HK-2 (cell line): ENCODE measurements at regions not wholly inside any gene's neighbourhood (a gene's known extent, or its start where the extent isn't known, plus 50 kb on each side); places are given as distances from the start of the nearest gene placed in this dataset.
A peak's percentile ranks its signal among the peaks of the same experiment; 100 is the strongest.

Source experiments
- DNase-seq: peaks from one replicate; pipeline ENCODE4 v3.0.0-alpha.2; 2018; ENCODE audit not compliant: unreplicated experiment

DNA sequence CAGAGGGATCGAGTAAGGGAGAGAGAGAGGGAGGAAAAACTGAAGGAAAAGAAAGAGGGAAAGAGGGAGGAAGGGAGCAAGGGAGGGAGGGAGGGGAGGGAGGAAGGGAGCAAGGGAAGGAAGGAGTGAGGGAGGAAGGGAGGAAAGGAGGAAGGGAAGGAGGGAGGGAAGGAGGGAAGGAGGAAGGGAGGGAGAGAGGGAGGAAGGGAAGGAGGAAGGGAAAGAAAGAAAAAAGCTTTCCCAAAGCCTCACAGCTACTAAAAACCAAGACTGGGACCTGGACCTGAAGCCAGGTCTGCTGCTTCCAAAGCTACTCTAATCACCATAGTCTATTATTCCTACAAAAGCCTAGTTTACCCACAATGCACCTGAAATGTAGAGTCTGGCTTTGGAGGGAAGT lies 259.8 kb upstream of the WWC1 start:
- DNase-seq, result no peak

DNA sequence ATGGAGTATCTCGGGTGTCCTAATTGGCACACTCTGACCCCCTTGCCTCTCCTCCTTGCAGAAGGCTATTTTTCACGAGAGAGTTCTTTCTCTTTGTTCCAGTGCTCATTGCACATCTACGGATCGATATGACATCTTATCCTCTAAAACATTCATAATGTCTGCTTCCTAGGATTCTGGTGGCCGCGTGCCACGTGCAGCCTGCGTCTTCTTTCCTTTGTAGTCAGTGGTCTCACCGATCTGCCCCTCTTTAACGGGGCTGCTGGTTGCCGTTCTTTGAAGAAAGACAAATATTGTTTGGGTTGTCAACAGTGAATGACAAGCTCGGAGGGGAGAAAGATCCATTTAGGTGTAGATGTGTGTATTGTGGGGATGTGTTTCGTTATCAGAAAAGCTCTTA lies 252.4 kb upstream of the WWC1 start:
- no peak for DNase-seq

DNA sequence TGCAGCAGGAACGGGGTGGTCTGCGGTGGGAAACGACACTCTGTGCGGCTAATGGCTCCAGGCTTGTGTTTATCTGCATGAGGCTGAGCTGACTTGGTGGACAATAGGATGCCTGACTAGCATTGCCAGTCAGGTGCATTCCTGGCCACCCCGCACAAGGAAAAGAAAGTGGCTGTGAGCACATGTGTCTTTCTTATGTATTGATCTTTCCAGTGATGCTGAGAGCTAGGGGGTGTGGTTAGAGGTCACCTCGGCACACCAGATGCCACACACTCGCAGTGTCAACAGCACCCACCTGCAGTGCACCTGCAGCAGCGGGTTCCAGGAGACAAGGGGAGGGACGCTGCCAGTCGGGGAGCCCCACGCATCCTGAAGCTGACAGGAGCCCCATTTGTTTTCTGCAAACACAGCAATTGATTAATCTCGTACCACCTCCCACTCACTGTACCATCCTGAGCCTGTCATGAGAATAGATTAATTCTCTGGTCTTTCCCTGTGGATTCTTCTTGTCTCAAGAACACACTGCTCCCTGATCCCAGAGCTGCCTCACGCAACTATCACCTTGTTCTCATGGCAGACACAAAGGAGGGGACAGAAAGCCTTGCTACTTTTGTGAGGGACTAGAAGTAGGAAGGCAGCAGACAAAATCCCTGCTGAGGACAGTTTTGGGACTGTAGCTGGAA lies 251.7 kb upstream of the WWC1 start:
- no peak for DNase-seq

DNA sequence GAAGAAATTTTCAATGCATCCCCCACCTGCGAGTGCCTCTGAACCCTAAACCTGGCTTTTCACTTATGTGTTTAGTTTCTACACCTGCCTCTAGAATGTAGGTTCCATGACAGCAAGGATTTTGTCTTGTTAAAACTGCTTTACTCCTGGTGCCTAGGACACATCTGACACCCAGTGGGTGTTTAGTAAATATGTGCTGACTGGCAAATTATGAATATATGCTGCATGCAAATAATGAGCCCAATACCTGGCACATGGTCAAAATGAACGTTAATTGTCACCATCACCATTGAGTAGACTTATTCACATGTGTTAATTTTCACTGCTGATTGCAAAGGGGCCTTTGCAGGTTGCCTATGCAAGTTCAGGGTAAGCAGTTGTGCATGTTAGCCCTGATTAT lies 249.9 kb upstream of the WWC1 start:
- no peak for DNase-seq

DNA sequence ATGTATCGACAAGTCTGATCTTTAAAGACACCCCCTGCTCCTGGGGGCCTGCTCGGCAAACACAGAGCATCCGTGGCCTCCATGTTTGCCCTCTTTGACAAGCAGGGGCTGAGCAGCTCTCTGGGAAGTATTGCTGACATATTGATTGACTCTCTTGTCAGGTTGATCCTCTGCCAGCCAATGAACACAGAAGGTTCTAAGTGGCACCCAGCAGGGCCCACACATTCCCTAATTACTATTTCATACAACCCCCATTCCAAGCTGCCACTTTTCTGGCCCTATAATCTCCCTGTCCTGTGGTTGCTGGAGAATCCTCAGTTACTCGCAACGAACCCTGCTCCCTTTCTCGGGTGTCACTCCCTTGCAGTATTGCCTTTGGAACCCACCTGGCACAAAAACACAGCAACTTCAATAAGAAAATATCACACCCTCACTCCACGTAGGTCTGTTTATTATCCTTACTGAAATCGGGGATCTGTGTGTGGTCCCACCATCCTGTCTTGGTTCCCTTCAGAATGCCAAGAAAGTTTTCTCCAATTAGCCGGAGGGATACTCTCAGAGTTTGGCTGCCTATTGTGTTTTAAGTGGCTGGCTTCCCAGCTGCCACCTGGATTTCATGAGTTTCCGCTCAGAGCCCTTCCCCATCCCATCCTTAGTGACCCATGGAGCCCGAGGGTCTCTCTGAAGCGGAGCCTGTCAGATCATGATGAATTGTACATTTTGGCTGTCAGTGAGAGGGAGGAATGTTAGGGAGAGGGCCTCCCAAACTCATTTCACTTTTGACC lies 249.0 kb upstream of the WWC1 start:
- DNase-seq, result no peak

DNA sequence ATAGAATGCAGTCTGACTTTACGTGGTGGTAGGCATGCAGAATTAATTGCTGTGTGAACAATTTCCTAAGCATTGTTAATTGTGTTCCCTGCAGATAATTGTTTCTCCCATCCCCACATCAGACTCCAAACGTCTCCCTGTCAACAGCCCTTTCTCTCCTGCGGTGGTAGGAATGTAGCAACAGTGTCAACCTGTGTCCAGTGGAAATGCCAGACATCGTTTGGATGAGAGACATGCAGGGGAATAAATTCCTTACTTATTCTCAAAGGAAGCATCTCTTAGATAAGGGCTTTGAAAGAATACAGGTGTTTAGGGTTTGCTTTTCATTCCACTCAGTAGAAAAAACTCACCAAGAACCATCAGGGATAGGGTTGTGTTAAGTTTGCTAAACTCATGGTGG lies 245.3 kb upstream of the WWC1 start:
- DNase-seq, result no peak

DNA sequence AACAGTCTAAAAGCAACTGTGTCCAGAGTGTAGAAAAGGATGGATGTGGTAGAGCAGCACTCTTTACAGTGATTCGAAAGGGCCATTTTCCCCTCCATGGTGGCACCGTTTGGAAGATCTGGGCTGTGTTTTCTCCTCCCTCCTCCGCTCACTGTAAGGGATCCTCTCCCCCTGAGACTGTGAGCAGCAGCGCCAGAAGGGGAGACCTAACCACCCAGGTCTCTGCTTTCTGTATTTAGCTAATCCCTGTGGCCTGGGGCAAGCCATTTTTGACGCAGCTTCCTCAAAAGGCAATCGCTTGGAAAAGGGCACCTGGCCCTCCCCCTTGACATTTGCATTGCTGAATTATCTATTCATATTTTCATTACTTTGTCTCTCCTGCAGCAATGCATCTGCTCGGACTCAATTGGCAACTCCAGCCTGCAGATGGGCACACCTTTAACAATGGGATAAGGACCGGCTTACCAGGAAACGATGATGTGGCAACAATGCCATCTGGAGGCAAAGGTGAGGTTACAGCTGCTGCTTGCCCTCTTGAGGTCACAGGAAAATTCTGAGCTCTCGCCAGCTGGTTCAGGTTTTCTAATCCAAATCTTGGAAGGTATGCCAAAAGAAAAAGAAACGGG lies 244.3 kb upstream of the WWC1 start:
- peak; percentile 35 for DNase-seq

DNA sequence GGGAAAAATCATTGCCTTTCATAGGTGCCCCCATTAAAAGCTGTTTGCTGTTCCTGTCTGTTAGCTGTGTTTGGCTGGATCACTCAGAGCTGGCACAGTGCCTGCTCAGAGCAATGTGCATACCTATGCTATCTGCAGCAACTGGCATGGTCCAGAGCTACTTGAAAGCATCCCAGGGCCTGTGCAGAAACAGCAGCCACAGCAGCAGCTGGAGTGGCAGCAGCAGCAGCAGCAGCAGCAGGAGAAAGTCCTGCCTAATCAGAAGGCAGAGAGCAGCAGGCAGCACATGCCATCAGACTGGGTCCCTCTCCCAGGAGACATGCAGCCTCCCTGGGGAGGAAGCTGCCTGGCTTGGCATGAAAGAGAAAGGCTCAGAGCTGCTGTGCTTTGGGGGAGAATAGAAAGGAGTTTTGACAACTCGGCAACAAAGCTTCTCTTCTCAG lies 243.8 kb upstream of the WWC1 start:
- DNase-seq, result peak; percentile 3

DNA sequence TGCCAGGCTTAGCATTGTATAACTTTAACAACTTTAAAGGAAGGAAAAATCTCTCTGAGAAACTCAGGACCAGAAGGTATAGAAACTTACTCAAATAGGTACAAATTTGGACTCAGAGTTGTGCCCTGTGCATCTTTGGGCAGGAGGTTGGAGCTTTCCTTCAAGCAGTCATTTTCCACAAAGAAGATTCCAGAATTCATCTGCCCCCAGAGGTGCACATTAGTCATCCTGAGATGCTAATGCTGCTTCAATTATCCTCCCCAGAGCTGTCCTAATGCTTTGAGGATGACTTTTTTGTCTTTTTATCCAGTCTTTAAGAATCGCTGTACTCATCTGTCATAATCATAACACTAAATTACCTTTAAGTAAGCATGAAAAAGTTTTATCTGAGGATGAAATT lies 243.0 kb upstream of the WWC1 start:
- DNase-seq, result no peak

DNA sequence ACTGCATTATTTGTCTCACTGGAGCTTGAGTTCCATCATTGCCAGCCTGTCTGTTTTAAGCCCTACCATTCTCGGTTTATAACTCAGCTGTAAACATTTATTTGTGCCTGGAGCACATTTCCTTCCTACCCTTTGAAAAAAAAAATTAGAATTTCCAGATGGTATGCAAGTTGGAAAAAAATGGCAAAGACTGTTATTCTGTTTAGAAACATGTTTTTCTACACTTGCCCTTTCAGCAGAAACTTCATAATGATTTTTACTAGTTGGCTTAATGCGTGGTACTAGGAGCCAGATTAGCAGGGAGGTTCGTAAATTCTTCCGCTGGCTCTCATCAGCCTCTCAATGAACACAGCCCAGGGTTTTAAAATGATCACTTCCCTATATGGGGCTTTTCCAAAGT lies 238.8 kb upstream of the WWC1 start:
- no peak for DNase-seq

DNA sequence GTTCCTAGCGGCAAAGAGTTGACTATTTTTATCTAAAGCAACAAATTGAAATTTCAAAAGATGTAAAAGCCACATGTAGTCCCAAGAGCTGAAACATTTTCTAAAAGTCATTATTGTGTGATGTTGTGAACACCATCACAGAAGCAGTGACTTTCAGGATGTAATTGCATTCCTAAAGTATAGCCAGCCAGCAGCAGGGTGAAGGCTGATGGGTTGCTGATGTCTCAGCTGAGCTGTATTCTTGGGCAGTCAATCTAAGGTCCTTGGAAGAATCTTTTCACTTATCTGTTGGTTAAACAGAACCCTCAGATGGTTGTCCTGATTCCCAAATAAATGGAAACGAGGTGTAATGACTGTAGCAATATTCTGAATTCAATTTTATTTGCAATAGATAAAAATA lies 237.4 kb upstream of the WWC1 start:
- no peak for DNase-seq

DNA sequence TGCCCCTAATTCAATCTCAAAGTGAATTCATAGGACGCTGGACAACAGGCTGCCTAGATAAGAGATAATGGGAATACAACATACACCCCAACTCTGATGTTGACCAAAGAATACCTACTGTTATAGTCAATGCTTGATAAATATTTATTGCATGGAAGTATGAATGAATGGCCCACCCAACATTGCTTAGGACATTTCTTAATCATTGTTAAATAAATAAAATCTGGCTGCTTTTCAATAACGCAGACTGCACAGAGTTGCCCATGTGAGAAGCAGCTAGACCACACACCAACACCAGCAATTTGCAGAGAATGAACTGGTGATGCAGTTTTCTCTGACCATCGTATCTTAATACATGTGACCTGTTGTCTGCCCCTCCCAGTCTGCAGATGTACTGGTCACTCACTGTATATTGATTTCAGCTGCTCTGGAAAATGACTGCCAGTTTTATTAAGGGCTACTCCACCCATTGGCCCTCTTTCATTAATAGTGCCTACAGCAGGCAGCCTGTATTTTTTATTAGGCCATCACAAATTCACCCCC lies 236.2 kb upstream of the WWC1 start:
- no peak for DNase-seq

DNA sequence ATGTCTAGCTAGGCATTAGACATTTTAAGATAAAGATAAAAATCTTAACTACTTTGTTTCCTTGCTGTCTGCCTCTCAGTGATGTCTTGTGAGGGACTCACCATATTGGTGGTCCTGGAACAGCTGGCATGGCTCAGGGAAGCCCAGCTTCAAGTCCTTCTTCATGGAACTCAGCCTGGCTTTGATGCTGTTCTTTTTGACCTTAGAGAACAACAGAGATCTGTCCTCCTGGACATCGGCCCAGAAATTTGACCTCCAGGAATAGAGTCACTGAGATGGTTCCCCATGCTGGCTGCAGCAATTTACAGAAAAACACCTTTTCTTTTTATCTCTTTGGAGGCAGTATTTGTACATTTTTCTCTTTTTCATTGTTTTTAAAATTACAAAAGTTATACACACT lies 235.5 kb upstream of the WWC1 start:
- no peak for DNase-seq

DNA sequence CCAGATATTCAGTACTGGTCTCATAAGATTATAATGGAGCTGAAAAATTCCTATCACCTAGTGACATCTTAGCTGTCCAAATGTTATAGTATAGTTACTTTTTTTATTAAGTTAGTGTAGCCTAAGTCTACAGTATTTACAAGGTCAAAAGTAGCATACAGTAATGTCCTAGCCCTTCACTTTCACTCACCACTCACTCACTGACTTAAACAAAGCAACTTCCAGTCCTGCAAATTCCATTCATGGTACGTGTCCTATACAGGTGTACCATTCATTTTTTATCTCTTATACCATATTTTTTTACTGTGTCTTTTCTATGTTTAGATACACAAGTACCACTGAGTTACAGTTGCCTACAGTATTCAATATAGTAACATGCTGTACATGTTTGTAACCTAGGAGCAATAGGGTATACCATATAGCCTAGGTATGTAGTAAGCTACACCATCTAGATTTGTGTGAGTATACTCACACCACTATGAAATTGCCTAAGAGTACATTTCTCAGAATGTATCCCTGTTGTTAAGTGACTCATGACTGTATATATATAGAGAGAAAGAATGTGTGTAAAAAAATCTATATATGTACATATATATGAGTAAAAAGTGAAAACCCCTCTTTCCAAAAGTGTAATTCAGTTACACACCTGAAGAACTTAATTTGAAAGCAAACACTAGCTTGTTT lies 234.8 kb upstream of the WWC1 start:
- DNase-seq, result no peak

DNA sequence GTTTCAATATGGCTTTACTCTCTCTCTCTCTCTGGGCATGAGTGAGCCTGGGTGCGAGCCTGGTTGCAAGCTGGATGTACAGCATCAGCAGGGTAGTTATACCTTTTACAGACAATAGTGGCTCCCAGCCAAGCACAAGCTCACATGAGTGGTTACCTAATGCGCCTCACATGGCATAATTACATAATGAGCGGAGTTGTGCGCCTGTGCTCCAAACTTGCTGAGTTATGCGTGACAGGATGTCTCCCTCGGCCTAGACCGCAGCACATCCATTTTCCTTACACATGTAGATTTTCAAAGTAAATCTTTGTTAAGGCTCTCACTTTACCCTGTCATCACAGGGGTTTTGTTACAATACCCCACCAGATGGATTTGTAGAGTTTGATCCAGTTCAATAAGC lies 233.5 kb upstream of the WWC1 start:
- DNase-seq, result no peak

DNA sequence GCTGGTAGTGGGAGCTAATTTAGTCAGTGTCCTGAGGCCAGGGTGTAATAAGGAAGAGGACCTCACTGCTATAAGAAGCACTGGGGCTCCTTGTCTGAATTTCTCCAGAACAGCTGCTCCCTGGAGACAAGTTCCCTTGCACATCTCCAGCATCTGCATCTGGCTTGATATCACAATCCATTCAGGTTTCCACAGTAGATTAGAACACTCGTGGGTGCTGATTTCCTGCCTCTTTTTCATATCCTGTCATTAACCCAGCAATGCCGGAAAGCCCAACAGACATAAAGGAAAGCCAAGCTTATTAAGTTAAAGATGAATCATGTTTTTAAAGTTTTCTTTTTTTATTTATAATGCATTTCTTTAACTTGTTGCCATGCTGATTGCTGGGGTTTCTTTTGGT lies 232.3 kb upstream of the WWC1 start:
- DNase-seq, result no peak

DNA sequence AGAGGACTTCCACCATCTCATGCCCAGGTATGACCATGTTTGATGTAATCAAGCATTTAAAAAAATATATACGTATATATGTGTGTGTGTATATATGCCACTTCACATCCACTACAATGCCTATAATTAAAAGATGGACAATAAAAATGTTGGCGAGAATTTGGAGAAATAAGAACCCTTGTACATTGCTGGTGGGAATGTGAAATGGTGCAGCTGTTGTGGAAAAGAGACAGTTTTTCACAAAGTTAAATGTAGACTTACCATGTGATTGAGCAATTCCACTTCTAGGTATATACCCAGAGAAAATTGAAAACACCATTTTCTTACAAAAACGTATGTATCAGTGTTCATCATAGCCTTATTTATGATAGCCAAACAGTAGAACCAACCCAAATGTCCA lies 229.2 kb upstream of the WWC1 start:
- no peak for DNase-seq

DNA sequence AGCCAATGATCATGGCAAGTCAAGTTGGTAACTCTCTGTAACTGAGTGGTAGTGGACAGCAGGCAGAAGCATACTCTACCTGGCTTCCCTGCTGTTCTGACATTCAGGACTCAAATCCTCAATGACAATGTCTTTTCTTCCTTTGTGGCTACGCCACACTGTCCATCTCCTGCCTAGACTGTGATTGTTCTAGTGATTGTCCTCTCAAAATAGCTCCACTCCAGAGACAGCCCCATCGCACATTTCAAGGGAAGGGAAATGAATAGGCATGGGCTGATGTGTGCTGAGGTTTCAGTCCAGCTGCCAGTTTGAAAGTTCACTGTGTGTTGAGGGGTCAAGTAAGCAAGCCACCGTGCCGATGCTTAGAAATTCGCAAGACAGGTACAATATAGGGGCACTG lies 227.0 kb upstream of the WWC1 start:
- DNase-seq, result no peak

DNA sequence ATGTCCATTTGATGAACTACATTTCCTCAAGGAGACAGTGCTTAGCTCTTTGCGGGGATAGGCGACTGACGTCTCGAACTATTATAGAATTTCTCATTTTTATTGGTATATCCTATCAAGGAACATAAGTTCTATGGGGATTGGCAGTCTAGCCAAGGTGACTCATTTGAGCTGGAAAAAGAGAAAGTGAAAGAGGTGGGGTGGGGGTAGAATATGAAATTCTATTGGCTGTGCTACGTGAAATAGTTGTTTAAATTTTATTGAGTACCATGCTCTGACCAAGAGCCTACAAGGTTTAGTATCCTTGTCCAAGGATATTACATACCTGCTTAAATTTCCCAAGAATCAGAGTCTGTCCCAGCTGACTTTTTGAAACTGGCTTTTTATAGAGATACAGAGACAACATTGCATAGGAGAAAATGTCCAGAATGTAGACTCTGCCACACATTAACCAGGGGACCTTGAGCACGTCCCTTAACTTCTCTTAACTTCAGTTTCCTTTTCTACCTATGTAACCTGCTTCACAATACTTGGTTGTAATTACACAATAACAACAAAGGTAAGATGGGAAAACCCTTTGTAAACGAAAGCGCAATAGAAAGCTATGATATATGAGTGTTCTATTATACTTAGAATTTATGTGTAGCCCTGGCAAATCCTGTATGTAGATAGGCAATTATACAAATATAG lies 226.4 kb upstream of the WWC1 start:
- no peak for DNase-seq

DNA sequence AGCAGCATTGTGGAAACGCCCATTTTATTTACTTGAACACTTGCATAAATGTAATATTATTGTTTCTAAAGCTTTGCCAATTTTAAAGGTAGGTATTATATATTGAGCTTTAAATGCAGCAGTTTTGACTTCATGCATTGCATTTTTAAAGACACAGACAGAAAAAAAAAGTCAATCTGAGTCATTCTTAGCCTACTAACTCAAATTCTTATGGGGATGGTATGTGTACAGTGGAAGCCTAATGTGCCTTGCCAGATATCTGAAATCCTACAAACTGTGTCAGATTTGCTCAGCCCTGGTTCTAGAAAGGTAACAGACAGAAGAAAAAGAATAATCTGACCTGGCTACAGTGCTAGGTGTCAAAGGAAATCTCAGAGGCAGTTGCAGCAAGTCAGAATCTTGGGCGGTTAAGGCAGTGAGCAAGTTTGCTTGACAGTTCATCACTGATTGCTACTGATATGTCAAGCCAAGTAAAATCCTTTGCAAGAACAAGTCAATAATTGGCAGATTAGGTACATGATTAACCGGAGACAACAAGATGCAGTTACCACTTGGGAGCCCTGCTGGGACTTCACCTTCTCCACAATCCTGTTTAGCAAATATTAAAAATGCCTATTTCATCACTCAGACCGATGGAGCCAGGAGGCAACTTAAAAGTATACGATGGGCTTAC lies 224.8 kb upstream of the WWC1 start:
- no peak for DNase-seq

DNA sequence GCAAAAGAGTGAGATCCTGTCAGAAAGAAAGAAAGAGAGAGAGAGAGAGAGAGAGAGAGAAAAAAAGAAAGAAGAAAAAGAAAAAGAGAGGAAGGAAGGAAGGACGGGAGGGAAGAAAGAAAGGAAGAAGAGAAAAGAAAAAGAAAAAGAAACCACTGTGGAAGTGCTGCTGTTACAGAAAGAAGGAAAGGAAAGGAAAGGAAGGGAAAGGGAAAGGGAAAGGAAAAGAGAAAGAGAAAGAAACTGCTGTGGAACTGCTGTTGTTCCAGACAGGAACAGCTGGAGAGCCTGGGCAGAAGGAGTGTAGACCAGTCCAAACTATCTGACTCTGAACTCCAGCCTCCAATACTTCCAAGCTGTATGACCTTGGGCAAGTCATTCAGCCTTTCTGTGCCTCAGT lies 220.7 kb upstream of the WWC1 start:
- no peak for DNase-seq
